ENCODE measurements at regions not wholly inside any gene's neighbourhood (a gene's known extent, or its start where the extent isn't known, plus 50 kb on each side); places are given as distances from the start of the nearest gene placed in this dataset.

- no peak for TF ChIP-seq EZH2 (IDR thresholded peaks at IDR 0.05; ENCODE audit: borderline replicate concordance, insufficient read depth, low read depth, low read length, poor library complexity, severe bottlenecking)
- TF ChIP-seq CTCF (IDR thresholded peaks at IDR 0.05) = no peak
Measured at GRCh38 chr10:62726142-62726541, 78.4 kb upstream of the ADO start.
